ENCODE measurements at regions not wholly inside any gene's neighbourhood (a gene's known extent, or its start where the extent isn't known, plus 50 kb on each side); places are given as distances from the start of the nearest gene placed in this dataset.

DNA sequence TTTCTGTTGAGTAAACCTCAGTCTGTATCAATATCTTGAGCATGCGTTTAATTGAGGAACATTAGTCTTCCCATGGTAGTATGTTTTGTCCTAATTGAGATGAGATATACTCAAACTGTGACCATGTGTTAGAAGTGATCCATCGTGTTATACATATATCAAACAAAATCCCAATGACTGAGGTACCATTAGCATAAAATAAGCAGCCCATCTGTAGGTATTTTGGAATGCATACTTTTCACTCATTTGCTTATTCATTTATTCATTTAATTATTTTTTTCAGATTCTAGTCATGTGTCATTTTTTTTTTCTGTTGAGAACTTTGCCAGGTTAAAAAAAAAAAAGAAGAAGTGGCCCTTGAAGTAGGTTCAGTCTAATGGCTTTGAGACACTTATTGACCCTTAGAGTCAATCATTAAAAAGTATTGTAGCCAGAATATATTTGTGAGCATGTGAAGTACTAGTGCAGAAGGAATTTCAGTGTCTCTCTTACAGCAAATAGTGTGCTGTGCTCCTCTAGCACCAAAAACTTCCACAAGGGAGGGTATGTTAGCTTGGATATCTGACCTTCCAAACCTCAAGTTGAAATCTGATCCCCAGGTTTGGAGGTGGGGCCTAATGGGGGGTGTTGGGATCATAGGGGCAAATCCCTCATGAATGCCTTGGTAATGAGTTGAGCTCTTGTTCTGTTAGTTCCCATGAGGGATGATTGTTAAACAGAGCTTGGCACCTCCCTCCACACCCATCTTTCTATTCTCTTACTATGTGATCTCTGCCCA lies 130.8 kb upstream of the NPY2R start:
- TF ChIP-seq CHD2 (IDR thresholded peaks at IDR 0.05; ENCODE audit: low read length, partially characterized antibody), result no peak
- TF ChIP-seq PHF8 (IDR thresholded peaks at IDR 0.05; ENCODE audit: borderline replicate concordance, low read depth), result no peak
- TF ChIP-seq CTCF (IDR thresholded peaks at IDR 0.05), result no peak
- TF ChIP-seq KDM5A (IDR thresholded peaks at IDR 0.05), result no peak
- no peak for TF ChIP-seq MYC (IDR thresholded peaks at IDR 0.05; ENCODE audit: borderline replicate concordance, low read length)
- no peak for TF ChIP-seq NR3C1 (IDR thresholded peaks at IDR 0.05)
- no peak for TF ChIP-seq EHMT2 (IDR thresholded peaks at IDR 0.05; ENCODE audit: low read depth)
- TF ChIP-seq USF2 (IDR thresholded peaks at IDR 0.05), result no peak
- TF ChIP-seq EP300 (IDR thresholded peaks at IDR 0.05), result no peak
- TF ChIP-seq E2F6 (IDR thresholded peaks at IDR 0.05; ENCODE audit: borderline replicate concordance, low read depth), result no peak
- no peak for TF ChIP-seq SMC3 (IDR thresholded peaks at IDR 0.05)

Measured in A549 (cell line).